HUES48 (cell line): ENCODE measurements at regions not wholly inside any gene's neighbourhood (a gene's known extent, or its start where the extent isn't known, plus 50 kb on each side); places are given as distances from the start of the nearest gene placed in this dataset.

Experiments
- H3K27ac ChIP-seq: one replicate; pipeline ENCODE4 v1.7.0; 2013; ENCODE audit warnings: low read depth, low read length, inconsistent platforms
- H3K27me3 ChIP-seq: 2 replicates; pipeline ENCODE4 v1.6.1; 2013; ENCODE audit warnings: mild to moderate bottlenecking, low read length; ENCODE audit not compliant: control insufficient read depth, insufficient read depth
- H3K36me3 ChIP-seq: 2 replicates; pipeline ENCODE4 v1.6.1; 2013; ENCODE audit warnings: low read length; ENCODE audit not compliant: control insufficient read depth, insufficient read depth
- H3K4me1 ChIP-seq: 2 replicates; pipeline ENCODE4 v1.6.1; 2013; ENCODE audit warnings: mild to moderate bottlenecking, low read length; ENCODE audit not compliant: control insufficient read depth, insufficient read depth
- H3K4me3 ChIP-seq: 2 replicates; pipeline ENCODE4 v1.5.1; 2013; ENCODE audit warnings: mild to moderate bottlenecking, low read depth, low read length
- H3K9ac ChIP-seq: 2 replicates; pipeline ENCODE4 v1.6.1; 2013; ENCODE audit warnings: mild to moderate bottlenecking, low read depth, low read length, moderate library complexity
- H3K9me3 ChIP-seq: 2 replicates; pipeline ENCODE4 v1.6.1; 2013; ENCODE audit warnings: low read length; ENCODE audit not compliant: control insufficient read depth, insufficient read depth

GRCh38 chr4:31220921-31221320, 500.8 kb downstream of the PCDH7 start:
- no peaks in the 10 kb centered on the region for H3K27me3 ChIP-seq
- no peaks in the 10 kb centered on the region for H3K36me3 ChIP-seq
- no peaks in the 10 kb centered on the region for H3K4me1 ChIP-seq
- no peaks in the 10 kb centered on the region for H3K9me3 ChIP-seq
- H3K9ac ChIP-seq = no peak overlapping the region
- no peak overlapping the region for H3K4me3 ChIP-seq
- no peak overlapping the region for H3K27ac ChIP-seq

GRCh38 chr4:31228068-31228467, 507.9 kb downstream of the PCDH7 start:
- H3K36me3 ChIP-seq = no peaks in the 10 kb centered on the region
- H3K9ac ChIP-seq = no peak overlapping the region
- no peaks in the 10 kb centered on the region for H3K9me3 ChIP-seq
- no peaks in the 10 kb centered on the region for H3K27me3 ChIP-seq
- no peak overlapping the region for H3K27ac ChIP-seq
- H3K4me1 ChIP-seq = no peaks in the 10 kb centered on the region
- H3K4me3 ChIP-seq = no peak overlapping the region

GRCh38 chr4:31230594-31230993, 510.4 kb downstream of the PCDH7 start:
- Histone ChIP-seq H3K27me3 (no peaks in the 10 kb centered on the region), H3K9ac (no peak overlapping the region), H3K36me3 (no peaks in the 10 kb centered on the region), H3K27ac (no peak overlapping the region), H3K4me1 (no peaks in the 10 kb centered on the region), H3K4me3 (no peak overlapping the region), H3K9me3 (no peaks in the 10 kb centered on the region)

GRCh38 chr4:31234494-31234893, 514.3 kb downstream of the PCDH7 start:
- 0 out of 2 replicates have a peak, but pooled peaks cover 6% of the 10 kb centered on the region for H3K4me1 ChIP-seq
- H3K27ac ChIP-seq = no peak overlapping the region
- H3K9ac ChIP-seq = no peak overlapping the region
- H3K9me3 ChIP-seq = no peaks in the 10 kb centered on the region; the same call in 1 of the 2 replicates
- H3K36me3 ChIP-seq = no peaks in the 10 kb centered on the region
- no peak overlapping the region for H3K4me3 ChIP-seq
- H3K27me3 ChIP-seq = no peaks in the 10 kb centered on the region

GRCh38 chr4:31234901-31235300, 514.7 kb downstream of the PCDH7 start:
- H3K4me1 ChIP-seq = 0 out of 2 replicates have a peak, but pooled peaks cover 6% of the 10 kb centered on the region
- no peaks in the 10 kb centered on the region for H3K36me3 ChIP-seq
- H3K9ac ChIP-seq = no peak overlapping the region
- H3K27ac ChIP-seq = no peak overlapping the region
- H3K9me3 ChIP-seq = no peaks in the 10 kb centered on the region; the same call in 1 of the 2 replicates
- H3K27me3 ChIP-seq = no peaks in the 10 kb centered on the region
- no peak overlapping the region for H3K4me3 ChIP-seq

- 0 out of 2 replicates have a peak, but pooled peaks cover 6% of the 10 kb centered on the region for H3K4me1 ChIP-seq
- H3K4me3 ChIP-seq = no peak overlapping the region
- no peak overlapping the region for H3K9ac ChIP-seq
- H3K27ac ChIP-seq = no peak overlapping the region
- no peaks in the 10 kb centered on the region; the same call in 1 of the 2 replicates for H3K9me3 ChIP-seq
- H3K27me3 ChIP-seq = no peaks in the 10 kb centered on the region
- no peaks in the 10 kb centered on the region for H3K36me3 ChIP-seq
These were observed 516.0 kb downstream of the PCDH7 start for GRCh38 chr4:31236020-31236638.

- Histone ChIP-seq H3K27ac (no peak overlapping the region), H3K4me1 (peaks cover 8% of the 10 kb centered on the region; the same call in 1 of the 2 replicates), H3K27me3 (no peaks in the 10 kb centered on the region), H3K4me3 (no peak overlapping the region), H3K9ac (no peak overlapping the region), H3K9me3 (no peaks in the 10 kb centered on the region; the same call in 1 of the 2 replicates), H3K36me3 (no peaks in the 10 kb centered on the region)
These were observed 516.5 kb downstream of the PCDH7 start for GRCh38 chr4:31236639-31237173.

GRCh38 chr4:31237233-31237632, 517.1 kb downstream of the PCDH7 start:
- Histone ChIP-seq H3K4me3 (no peak overlapping the region), H3K9me3 (no peaks in the 10 kb centered on the region; the same call in 1 of the 2 replicates), H3K36me3 (no peaks in the 10 kb centered on the region), H3K27me3 (no peaks in the 10 kb centered on the region), H3K4me1 (peaks cover 11% of the 10 kb centered on the region; the same call in 1 of the 2 replicates), H3K9ac (no peak overlapping the region), H3K27ac (no peak overlapping the region)

GRCh38 chr4:31239886-31240285, 519.7 kb downstream of the PCDH7 start:
- Histone ChIP-seq H3K36me3 (no peaks in the 10 kb centered on the region), H3K4me1 (peaks cover 11% of the 10 kb centered on the region; the same call in 1 of the 2 replicates), H3K9ac (no peak overlapping the region), H3K9me3 (no peaks in the 10 kb centered on the region; the same call in 1 of the 2 replicates), H3K27me3 (no peaks in the 10 kb centered on the region), H3K4me3 (no peak overlapping the region), H3K27ac (no peak overlapping the region)

- no peak overlapping the region for H3K4me3 ChIP-seq
- no peaks in the 10 kb centered on the region; the same call in 1 of the 2 replicates for H3K9me3 ChIP-seq
- H3K36me3 ChIP-seq = no peaks in the 10 kb centered on the region
- H3K9ac ChIP-seq = no peak overlapping the region
- H3K27ac ChIP-seq = no peak overlapping the region
- no peaks in the 10 kb centered on the region for H3K27me3 ChIP-seq
- peaks cover 5% of the 10 kb centered on the region; the same call in 1 of the 2 replicates for H3K4me1 ChIP-seq
These were observed 521.4 kb downstream of the PCDH7 start for GRCh38 chr4:31241504-31242106.

- Histone ChIP-seq H3K27ac (no peak overlapping the region), H3K4me1 (peaks cover 1% of the 10 kb centered on the region; the same call in 1 of the 2 replicates), H3K36me3 (no peaks in the 10 kb centered on the region), H3K9me3 (no peaks in the 10 kb centered on the region), H3K4me3 (no peak overlapping the region), H3K27me3 (no peaks in the 10 kb centered on the region), H3K9ac (no peak overlapping the region)
These were observed 526.7 kb downstream of the PCDH7 start for GRCh38 chr4:31246856-31247255.
